NCI-H1436 treated with DMSO at 0.1 percent for 48 hours (cell line): ENCODE measurements at regions not wholly inside any gene's neighbourhood (a gene's known extent, or its start where the extent isn't known, plus 50 kb on each side); places are given as distances from the start of the nearest gene placed in this dataset.

ENCODE experiments used
- DNase-seq: peaks from one replicate; lab custom pipeline; 2025; lab: John Stamatoyannopoulos, UW

DNA sequence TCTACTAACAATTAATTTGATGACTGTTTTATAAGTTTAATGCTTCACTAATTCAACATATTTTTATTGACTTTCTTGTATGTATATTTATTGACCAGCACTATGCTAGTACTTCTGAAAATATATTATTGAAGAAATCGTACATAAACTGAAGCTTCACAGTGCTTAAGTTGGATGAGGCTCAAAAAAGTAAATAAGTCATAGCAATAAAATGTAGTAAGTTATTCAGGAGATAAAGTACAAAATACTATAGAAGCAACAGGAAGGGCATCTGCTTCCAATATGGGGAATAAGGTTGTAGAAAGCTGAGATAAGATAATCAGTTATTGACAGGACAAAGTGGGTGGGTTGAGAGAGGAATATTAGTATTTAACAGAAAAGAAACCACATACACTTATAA, 944.9 kb upstream of the MIR17HG start:
- DNase-seq = no peak

- no peak for DNase-seq
These were observed 944.0 kb upstream of the MIR17HG start for GRCh38 chr13:90403330-90404082.

- DNase-seq = no peak
These were observed 942.2 kb upstream of the MIR17HG start for GRCh38 chr13:90405301-90405700.

GRCh38 chr13:90412980-90413379, 934.5 kb upstream of the MIR17HG start:
- DNase-seq = no peak

- DNase-seq = no peak
These were observed 933.9 kb upstream of the MIR17HG start for GRCh38 chr13:90413548-90413947.

GRCh38 chr13:90414691-90415596, 932.5 kb upstream of the MIR17HG start:
- no peak for DNase-seq

DNA sequence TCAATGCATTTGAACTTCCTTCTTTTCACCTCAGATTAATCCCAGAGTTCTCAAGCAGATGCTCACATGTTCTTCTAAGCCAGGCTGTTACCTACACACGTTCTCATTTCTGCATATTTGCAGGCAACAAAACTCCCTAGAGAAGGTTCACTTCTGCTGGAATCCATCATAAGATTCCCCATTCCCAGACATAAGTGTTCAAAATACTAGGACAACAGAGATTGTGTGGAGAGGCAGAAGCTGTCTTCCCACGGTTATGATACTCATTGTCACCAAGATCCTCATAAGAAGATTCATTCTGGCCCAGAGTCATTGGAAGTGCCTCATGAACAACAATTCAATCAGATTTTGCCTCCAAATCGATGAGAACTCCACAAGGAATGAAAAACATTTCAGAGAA, 931.6 kb upstream of the MIR17HG start:
- DNase-seq = no peak

- no peak for DNase-seq
These were observed 931.0 kb upstream of the MIR17HG start for GRCh38 chr13:90416519-90416918.

GRCh38 chr13:90416938-90417337, 930.5 kb upstream of the MIR17HG start:
- no peak for DNase-seq

GRCh38 chr13:90420683-90421082, 926.8 kb upstream of the MIR17HG start:
- DNase-seq = no peak

DNA sequence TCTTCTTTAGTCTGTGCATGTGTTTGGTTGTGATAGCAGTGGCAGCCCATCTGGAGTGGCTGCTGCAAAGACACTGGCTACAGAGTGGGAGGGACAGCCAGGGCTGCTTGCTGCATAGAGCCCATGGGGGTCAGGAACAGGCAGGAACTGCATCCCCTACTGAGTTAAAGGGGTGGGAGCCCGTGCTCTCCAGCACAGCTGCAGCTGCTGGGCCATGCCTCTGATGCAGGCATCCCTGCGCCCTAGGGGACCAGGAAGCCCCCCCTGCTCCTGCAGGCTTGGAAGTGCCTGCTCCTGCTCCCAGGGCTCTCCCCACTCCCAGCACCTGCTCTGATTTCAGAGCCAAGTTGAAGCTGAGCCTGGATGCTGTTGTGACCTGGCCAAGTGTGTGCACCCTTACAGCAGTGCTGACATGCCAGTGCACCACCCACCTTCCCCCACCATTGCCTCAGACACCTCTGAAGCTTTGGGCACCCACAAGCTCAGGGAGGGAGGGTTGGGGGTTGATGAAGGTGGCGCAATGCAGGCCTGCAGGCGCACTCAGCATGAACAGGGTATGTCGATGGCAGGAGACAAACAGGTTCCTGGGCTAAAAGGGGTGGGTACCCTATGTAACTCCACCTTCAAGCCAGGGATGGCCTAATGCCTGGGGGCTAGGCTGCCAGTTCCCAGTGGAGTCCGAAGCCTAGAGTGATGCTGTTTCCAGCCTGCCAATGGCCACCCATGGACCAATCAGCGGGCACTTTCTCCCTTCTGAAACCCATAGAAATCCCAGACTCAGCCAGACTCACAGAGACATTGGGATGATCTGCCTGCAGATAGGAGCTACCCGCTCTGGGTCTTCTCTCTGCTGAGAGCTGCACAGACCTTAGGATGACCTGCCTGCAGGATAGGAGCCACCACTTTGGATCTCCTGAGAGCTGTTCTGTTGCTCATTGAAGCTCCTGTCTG, 919.9 kb upstream of the MIR17HG start:
- DNase-seq = no peak

- DNase-seq = no peak
These were observed 918.8 kb upstream of the MIR17HG start for GRCh38 chr13:90428522-90429210.

DNA sequence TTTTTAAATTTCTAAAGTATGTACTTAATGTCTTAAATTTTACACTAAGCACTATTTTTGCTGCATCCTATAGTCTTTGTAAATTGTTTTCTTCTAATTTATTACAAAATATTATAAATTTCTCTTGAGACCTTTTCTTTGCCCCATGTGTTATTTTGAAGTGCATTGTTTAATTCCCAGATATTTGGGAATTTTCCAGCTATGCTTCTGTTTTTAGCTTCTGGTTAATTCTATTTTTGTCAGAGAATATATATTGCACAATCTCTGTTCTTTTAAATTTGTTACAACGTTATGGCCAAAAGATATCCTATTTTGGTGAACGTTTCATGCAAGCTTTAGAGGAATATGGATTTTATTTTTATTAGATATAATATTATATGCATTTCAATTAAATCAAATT, 917.4 kb upstream of the MIR17HG start:
- no peak for DNase-seq

GRCh38 chr13:90436697-90437096, 910.8 kb upstream of the MIR17HG start:
- no peak for DNase-seq

- DNase-seq = no peak
These were observed 908.9 kb upstream of the MIR17HG start for GRCh38 chr13:90438576-90438975.

DNA sequence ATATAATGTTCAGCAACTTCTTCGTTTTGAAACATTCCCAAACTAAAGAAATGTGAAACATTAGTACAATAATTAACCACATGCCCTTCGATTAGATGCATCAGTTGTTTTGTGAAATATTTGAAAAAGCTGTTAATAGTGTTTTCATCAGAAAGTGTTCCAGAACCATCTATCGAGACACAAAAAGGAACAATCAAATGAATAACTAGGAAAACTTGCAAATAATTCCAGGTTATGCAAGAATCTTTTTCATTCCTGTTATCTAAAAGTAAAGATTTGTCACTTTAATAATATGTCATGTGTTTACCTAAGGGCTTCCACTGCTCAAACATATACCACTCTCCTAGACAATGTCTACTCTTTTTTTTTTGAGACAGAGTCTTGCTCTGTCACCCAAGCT, 904.2 kb upstream of the MIR17HG start:
- DNase-seq = no peak

DNA sequence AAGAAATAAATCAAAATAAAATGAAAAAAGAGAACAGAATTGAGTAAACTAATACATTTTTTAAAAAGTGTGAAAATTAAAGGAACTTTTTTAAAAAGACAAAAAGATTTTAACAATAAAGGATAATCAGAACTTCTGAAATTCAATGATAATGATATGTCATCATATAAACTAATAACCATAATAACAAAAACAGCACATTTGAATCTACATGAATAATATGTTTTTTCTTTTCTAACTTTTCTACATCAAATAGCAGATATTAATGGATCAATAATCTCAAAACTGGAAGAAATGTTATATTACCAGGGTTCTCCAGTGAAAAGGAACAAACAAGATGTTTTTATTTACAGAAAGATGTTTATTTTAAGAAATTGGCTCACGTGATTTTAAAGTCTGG, 903.3 kb upstream of the MIR17HG start:
- no peak for DNase-seq

GRCh38 chr13:90445179-90445578, 902.3 kb upstream of the MIR17HG start:
- no peak for DNase-seq

DNA sequence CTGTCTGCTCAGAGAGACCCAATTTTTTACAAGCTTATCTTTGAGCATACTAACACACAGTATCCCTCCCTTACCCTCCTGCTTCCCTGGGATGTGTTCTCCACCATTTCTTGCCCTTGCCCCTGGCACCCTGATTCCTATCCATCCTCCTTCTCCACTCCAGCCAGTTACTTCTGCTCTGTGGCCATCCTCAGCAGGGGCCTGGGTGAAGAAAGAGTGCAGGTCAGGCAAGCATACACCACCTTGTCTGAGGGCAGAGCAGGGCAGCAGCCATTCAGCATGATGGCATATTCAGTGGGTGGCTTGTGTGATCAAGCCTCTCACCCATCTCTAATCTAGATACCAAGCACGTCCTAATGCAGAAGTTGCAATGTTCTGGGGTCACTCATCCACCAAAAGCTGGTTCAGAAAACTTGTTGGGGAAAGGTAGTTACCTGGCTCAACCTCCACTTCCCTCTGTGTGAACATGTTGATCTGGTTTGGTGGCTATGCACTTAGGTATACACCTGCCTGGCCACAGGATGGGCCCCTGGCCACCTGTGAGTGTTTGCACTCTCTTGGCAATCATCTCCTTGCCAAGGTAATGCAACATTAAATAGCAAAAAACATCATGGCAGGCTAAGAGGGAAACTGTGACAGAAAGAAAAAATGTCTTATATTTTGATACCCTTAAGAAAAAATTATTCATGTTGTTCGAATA, 900.3 kb upstream of the MIR17HG start:
- DNase-seq = no peak

- no peak for DNase-seq
These were observed 899.8 kb upstream of the MIR17HG start for GRCh38 chr13:90447734-90448101.

GRCh38 chr13:90448466-90449037, 898.9 kb upstream of the MIR17HG start:
- DNase-seq = no peak
